A549 (cell line): ENCODE measurements at regions not wholly inside any gene's neighbourhood (a gene's known extent, or its start where the extent isn't known, plus 50 kb on each side); places are given as distances from the start of the nearest gene placed in this dataset.
"Not testable (repeated sequence)": the region's sequence is repeated elsewhere in the genome, so short reads cannot be mapped to it uniquely, and the experiment has no call there.

ENCODE experiments used
- ATAC-seq, 2 experiments: fragments of 200-7000 bp in 1 of 2; fragments of >200 bp in 1 of 2; cut with Nextera tagmentation in 1 of 2; cut with Tn5 transposase in 1 of 2; 3 replicates each; pipeline versions ENCODE4 v1.8.0 to v1.9.1; 2018 to 2020; ENCODE audit warnings: mild to moderate bottlenecking in 1 of 2, moderate library complexity in 1 of 2
- CTCF ChIA-PET: fragments of 300-600 bp; sonication (Branson Sonifier 250); formaldehyde crosslinking; extraction: SDS; loops from one replicate; lab custom pipeline; 2021; ENCODE audit warnings: antibody characterized with exemption, inconsistent platforms; lab: Yijun Ruan, JAX
- POLR2A ChIA-PET: fragments of 350-600 bp; formaldehyde crosslinking; extraction: SDS; loops from one replicate; lab custom pipeline; 2021; ENCODE audit warnings: antibody characterized with exemption, inconsistent platforms; lab: Yijun Ruan, JAX
- DNase-seq, 2 experiments: peaks; one replicate each; pipeline versions ENCODE4 v3.0.0 to v3.0.0-alpha.2; 2011 to 2016; ENCODE audit warnings: low read depth in 1 of 2, low spot score in 1 of 2
- FAIRE-seq: peaks from 2 replicates; lab custom pipeline; 2011; peaks lifted over from hg19 to GRCh38; lab: Jason Lieb, UNC
- H3K27ac ChIP-seq, 2 experiments: fragments of >200 bp; sonication (Bioruptor Twin); formaldehyde crosslinking; 3 replicates each; pipeline ENCODE4 v1.5.1; 2016 to 2017
- H3K4me1 ChIP-seq: fragments of >200 bp; sonication (Bioruptor Twin); formaldehyde crosslinking; 3 replicates; pipeline ENCODE4 v1.6.1; 2016
- H3K4me2 ChIP-seq: fragments of >200 bp; sonication (Bioruptor Twin); formaldehyde crosslinking; 3 replicates; pipeline ENCODE4 v1.6.1; 2016
- H3K4me3 ChIP-seq: fragments of >200 bp; sonication (Bioruptor Twin); formaldehyde crosslinking; 3 replicates; pipeline ENCODE4 v1.5.1; 2016
- H3K9me3 ChIP-seq: fragments of >200 bp; sonication (Bioruptor Twin); formaldehyde crosslinking; 3 replicates; pipeline ENCODE4 v1.6.1; 2016
- CBX2 ChIP-seq: fragments of 200-600 bp; sonication (generic); IDR thresholded peaks from 2 replicates; pipeline ENCODE4 v1.6.1; 2016; ENCODE audit warnings: low read depth, mild to moderate bottlenecking, borderline replicate concordance
- CBX8 ChIP-seq: fragments of 200-600 bp; sonication (generic); IDR thresholded peaks from 2 replicates; pipeline ENCODE4 v1.6.1; 2016
- ELK1 ChIP-seq: fragments of 150-350 bp; IDR thresholded peaks from 2 replicates; pipeline ENCODE4 v1.6.1; 2014; ENCODE audit warnings: low read depth, mild to moderate bottlenecking, low read length
- FOSB ChIP-seq: fragments of 250-450 bp; sonication (Bioruptor Pico); IDR thresholded peaks from 2 replicates; pipeline ENCODE4 v1.5.0; 2020; ENCODE audit warnings: mild to moderate bottlenecking, moderate library complexity
- HES2 ChIP-seq: fragments of >200 bp; sonication (Bioruptor Twin); formaldehyde crosslinking; IDR thresholded peaks from 2 replicates; pipeline ENCODE4 v1.6.1; 2016
- HOXA7 ChIP-seq: fragments of 250-450 bp; sonication (Bioruptor Pico); IDR thresholded peaks from 2 replicates; pipeline ENCODE4 v1.5.0; 2020; ENCODE audit warnings: mild to moderate bottlenecking, moderate library complexity
- HOXB5 ChIP-seq: fragments of 250-450 bp; sonication (Bioruptor Pico); IDR thresholded peaks from 2 replicates; pipeline ENCODE4 v1.5.0; 2020; ENCODE audit warnings: mild to moderate bottlenecking, moderate library complexity
- JUN ChIP-seq, 2 experiments: fragments of >200 bp; sonication (Bioruptor Twin); formaldehyde crosslinking; IDR thresholded peaks; 2 replicates in 1 of 2; 3 replicates in 1 of 2; pipeline ENCODE4 v1.6.1; 2016 to 2017
- KDM1A ChIP-seq: fragments of 200-600 bp; sonication (generic); IDR thresholded peaks from 2 replicates; pipeline ENCODE4 v1.6.1; 2016; ENCODE audit warnings: low read depth, mild to moderate bottlenecking
- MAFK ChIP-seq: fragments of 450-650 bp; IDR thresholded peaks from 2 replicates; pipeline ENCODE4 v1.6.1; 2014; ENCODE audit not compliant: partially characterized antibody
- MAZ ChIP-seq: fragments of 150-350 bp; IDR thresholded peaks from 2 replicates; pipeline ENCODE4 v1.6.1; 2014; ENCODE audit warnings: antibody characterized with exemption, low read depth, low read length, borderline replicate concordance
- MYC ChIP-seq: IDR thresholded peaks from 2 replicates; pipeline ENCODE4 v1.6.1; 2012; ENCODE audit warnings: mild to moderate bottlenecking, inconsistent platforms, low read length, improper control_type of control experiment, borderline replicate concordance
- NPAS2 ChIP-seq: fragments of 250-450 bp; sonication (Bioruptor Pico); IDR thresholded peaks from 2 replicates; pipeline ENCODE4 v1.8.0; 2022; ENCODE audit warnings: mild to moderate bottlenecking, moderate library complexity, borderline replicate concordance
- PHF8 ChIP-seq: fragments of 200-600 bp; sonication (generic); IDR thresholded peaks from 2 replicates; pipeline ENCODE4 v1.6.1; 2016; ENCODE audit warnings: low read depth, mild to moderate bottlenecking, antibody characterized with exemption, moderate library complexity, borderline replicate concordance
- POLR2AphosphoS2 ChIP-seq: conservative IDR thresholded peaks from 2 replicates; pipeline ENCODE4 v1.6.1; 2012; ENCODE audit warnings: low read length, improper control_type of control experiment, inconsistent platforms
- RARB ChIP-seq: fragments of 250-450 bp; sonication (Bioruptor Pico); IDR thresholded peaks from 2 replicates; pipeline ENCODE4 v1.8.0; 2021; ENCODE audit warnings: mild to moderate bottlenecking, moderate library complexity
- RCOR1 ChIP-seq: fragments of 150-350 bp; IDR thresholded peaks from 2 replicates; pipeline ENCODE4 v1.6.1; 2014; ENCODE audit warnings: antibody characterized with exemption, low read length, low read depth
- TFCP2L1 ChIP-seq: fragments of 250-450 bp; sonication (Bioruptor Pico); IDR thresholded peaks from 2 replicates; pipeline ENCODE4 v1.5.0; 2021; ENCODE audit warnings: mild to moderate bottlenecking
- ZFP36 ChIP-seq: fragments of 450-650 bp; IDR thresholded peaks from 2 replicates; pipeline ENCODE4 v1.6.1; 2014; ENCODE audit warnings: borderline replicate concordance; ENCODE audit not compliant: partially characterized antibody
- WGBS: methylation state at CpG from one replicate; pipeline ENCODE4 v1.1.6; 2017; ENCODE audit errors: missing lambda C conversion rate; 5-methylcytosine and 5-hydroxymethylcytosine counted together
- TF ChIP-seq, protein P1 (sequence below): fragments of 200-600 bp; sonication (generic); IDR thresholded peaks from 2 replicates; pipeline ENCODE4 v1.6.1; 2016; ENCODE audit warnings: antibody characterized with exemption, mild to moderate bottlenecking, moderate library complexity

GRCh38 chr14:97065305-97066067 is 268.3 kb downstream of the VRK1 start:
- no peak overlapping the region for H3K4me3 ChIP-seq
- H3K4me1 ChIP-seq, result no peaks in the 10 kb centered on the region
- no peak for TF ChIP-seq ZFP36
- TF ChIP-seq TFCP2L1, result no peak
- no peak for TF ChIP-seq CBX8
- TF ChIP-seq CBX2, result no peak
- TF ChIP-seq JUN (IDR thresholded peaks at IDR 0.05), result no peak
- no peak for DNase-seq
- no peak overlapping the region for H3K27ac ChIP-seq
- no peaks in the 10 kb centered on the region for H3K9me3 ChIP-seq
- WGBS, result 3% methylated on average over 7 of the region's 7 CpGs
- H3K4me2 ChIP-seq, result no peak overlapping the region
- FAIRE-seq, result no peak
- POLR2A ChIA-PET, result no interaction called here
- ATAC-seq, result no peak
- CTCF ChIA-PET, result interaction anchor here (0.7 to 0.9 kb wide), 2 partner anchors 8 to 1173 kb away, joined by 3 read pairs; no protein-coding TSS in a partner anchor

- Histone ChIP-seq H3K4me2 (no peak overlapping the region), H3K9me3 (no peaks in the 10 kb centered on the region), H3K27ac (no peak overlapping the region), H3K4me1 (no peaks in the 10 kb centered on the region), H3K4me3 (no peak overlapping the region)
- ChIA-PET POLR2A (no interaction called here), CTCF (interaction anchor here (0.7 kb wide), 1 partner anchor 1172 kb away, joined by 3 read pairs; no protein-coding TSS in a partner anchor)
- FAIRE-seq (no peak), DNase-seq (no peak), ATAC-seq (no peak)
- TF ChIP-seq POLR2AphosphoS2 (no peak), PHF8 (no peak), NPAS2 (no peak), MAZ (no peak), ELK1 (no peak), HOXB5 (CRISPR knock-in tag) (no peak), RARB (CRISPR knock-in tag) (no peak), MYC (no peak), CBX8 (no peak), KDM1A (no peak), TFCP2L1 (no peak), RCOR1 (no peak), MAFK (no peak), FOSB (no peak), HES2 (no peak), HOXA7 (CRISPR knock-in tag) (no peak)
- TF ChIP-seq, protein P1, sequence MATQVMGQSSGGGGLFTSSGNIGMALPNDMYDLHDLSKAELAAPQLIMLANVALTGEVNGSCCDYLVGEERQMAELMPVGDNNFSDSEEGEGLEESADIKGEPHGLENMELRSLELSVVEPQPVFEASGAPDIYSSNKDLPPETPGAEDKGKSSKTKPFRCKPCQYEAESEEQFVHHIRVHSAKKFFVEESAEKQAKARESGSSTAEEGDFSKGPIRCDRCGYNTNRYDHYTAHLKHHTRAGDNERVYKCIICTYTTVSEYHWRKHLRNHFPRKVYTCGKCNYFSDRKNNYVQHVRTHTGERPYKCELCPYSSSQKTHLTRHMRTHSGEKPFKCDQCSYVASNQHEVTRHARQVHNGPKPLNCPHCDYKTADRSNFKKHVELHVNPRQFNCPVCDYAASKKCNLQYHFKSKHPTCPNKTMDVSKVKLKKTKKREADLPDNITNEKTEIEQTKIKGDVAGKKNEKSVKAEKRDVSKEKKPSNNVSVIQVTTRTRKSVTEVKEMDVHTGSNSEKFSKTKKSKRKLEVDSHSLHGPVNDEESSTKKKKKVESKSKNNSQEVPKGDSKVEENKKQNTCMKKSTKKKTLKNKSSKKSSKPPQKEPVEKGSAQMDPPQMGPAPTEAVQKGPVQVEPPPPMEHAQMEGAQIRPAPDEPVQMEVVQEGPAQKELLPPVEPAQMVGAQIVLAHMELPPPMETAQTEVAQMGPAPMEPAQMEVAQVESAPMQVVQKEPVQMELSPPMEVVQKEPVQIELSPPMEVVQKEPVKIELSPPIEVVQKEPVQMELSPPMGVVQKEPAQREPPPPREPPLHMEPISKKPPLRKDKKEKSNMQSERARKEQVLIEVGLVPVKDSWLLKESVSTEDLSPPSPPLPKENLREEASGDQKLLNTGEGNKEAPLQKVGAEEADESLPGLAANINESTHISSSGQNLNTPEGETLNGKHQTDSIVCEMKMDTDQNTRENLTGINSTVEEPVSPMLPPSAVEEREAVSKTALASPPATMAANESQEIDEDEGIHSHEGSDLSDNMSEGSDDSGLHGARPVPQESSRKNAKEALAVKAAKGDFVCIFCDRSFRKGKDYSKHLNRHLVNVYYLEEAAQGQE, result no peak
- 6% methylated on average over 6 of the region's 6 CpGs for WGBS
Observed at GRCh38 chr14:97066068-97066899, 269.1 kb downstream of the VRK1 start.

GRCh38 chr14:97068293-97068692 is 271.1 kb downstream of the VRK1 start:
- H3K27ac ChIP-seq, H3K4me1 ChIP-seq, H3K4me3 ChIP-seq, H3K4me2 ChIP-seq, FAIRE-seq, H3K9me3 ChIP-seq, CTCF ChIA-PET, POLR2A ChIA-PET, ATAC-seq, DNase-seq: not testable (repeated sequence)
- WGBS, result 88% methylated on average over 1 of the region's 1 CpG
